Thyroid gland (tissue), 4 donors: ENCODE measurements at regions not wholly inside any gene's neighbourhood (a gene's known extent, or its start where the extent isn't known, plus 50 kb on each side); places are given as distances from the start of the nearest gene placed in this dataset.

Source experiments
- POLR2A ChIP-seq, 2 donors: fragments of 450-650 bp; IDR thresholded peaks; one replicate each; pipeline ENCODE4 v1.6.1; 2017; ENCODE audit warnings: antibody characterized with exemption in 2 of 2, mild to moderate bottlenecking in 2 of 2, moderate library complexity in 1 of 2
- TF ChIP-seq, protein P1 (sequence below), 6 experiments: fragments of 200-600 bp in 3 of 6; fragments of 450-650 bp in 3 of 6; sonication (generic) in 3 of 6; IDR thresholded peaks; one replicate each; pipeline ENCODE4 v1.5.1; 2016 to 2019; ENCODE audit warnings: antibody characterized with exemption in 6 of 6, mild to moderate bottlenecking in 2 of 6, inconsistent platforms in 1 of 6, moderate library complexity in 1 of 6

GRCh38 chr14:65318636-65319506 is 93.7 kb upstream of the FUT8 start:
- TF ChIP-seq, protein P1, sequence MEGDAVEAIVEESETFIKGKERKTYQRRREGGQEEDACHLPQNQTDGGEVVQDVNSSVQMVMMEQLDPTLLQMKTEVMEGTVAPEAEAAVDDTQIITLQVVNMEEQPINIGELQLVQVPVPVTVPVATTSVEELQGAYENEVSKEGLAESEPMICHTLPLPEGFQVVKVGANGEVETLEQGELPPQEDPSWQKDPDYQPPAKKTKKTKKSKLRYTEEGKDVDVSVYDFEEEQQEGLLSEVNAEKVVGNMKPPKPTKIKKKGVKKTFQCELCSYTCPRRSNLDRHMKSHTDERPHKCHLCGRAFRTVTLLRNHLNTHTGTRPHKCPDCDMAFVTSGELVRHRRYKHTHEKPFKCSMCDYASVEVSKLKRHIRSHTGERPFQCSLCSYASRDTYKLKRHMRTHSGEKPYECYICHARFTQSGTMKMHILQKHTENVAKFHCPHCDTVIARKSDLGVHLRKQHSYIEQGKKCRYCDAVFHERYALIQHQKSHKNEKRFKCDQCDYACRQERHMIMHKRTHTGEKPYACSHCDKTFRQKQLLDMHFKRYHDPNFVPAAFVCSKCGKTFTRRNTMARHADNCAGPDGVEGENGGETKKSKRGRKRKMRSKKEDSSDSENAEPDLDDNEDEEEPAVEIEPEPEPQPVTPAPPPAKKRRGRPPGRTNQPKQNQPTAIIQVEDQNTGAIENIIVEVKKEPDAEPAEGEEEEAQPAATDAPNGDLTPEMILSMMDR (IDR thresholded peaks at IDR 0.05): no peak
- TF ChIP-seq POLR2A (IDR thresholded peaks at IDR 0.05): no peak
